Spleen (tissue), 7 donors: ENCODE measurements at regions not wholly inside any gene's neighbourhood (a gene's known extent, or its start where the extent isn't known, plus 50 kb on each side); places are given as distances from the start of the nearest gene placed in this dataset.

Source experiments
- POLR2A ChIP-seq, 3 donors: fragments of 450-650 bp; IDR thresholded peaks; one replicate each; pipeline ENCODE4 v1.5.1; 2017; ENCODE audit warnings: antibody characterized with exemption in 3 of 3, mild to moderate bottlenecking in 1 of 3
- POLR2AphosphoS5 ChIP-seq, 3 donors: sonication (generic); formaldehyde crosslinking; IDR thresholded peaks; one replicate each; pipeline ENCODE4 v1.5.1; 2017; ENCODE audit warnings: antibody characterized with exemption in 3 of 3
- TF ChIP-seq, protein P1 (sequence below), 11 experiments: fragments of 200-600 bp in 7 of 11; fragments of 450-650 bp in 4 of 11; sonication (generic) in 4 of 11; IDR thresholded peaks in 8 of 11; conservative IDR thresholded peaks in 3 of 11; 1 replicate in 7 of 11; 2 replicates in 4 of 11; pipeline versions ENCODE4 v1.4.0 to v1.8.0; 2016 to 2021; ENCODE audit warnings: antibody characterized with exemption in 11 of 11, inconsistent platforms in 4 of 11, mild to moderate bottlenecking in 1 of 11
- donor health status: DM: no; HTN: no; CAD: no; lungs with moderate emphysema.
- donor health status: DM: no; HTN: no; CAD: no.
- donor health status: DM: no; HTN: no; CAD: no.

GRCh38 chr2:12616456-12617156, 100.1 kb upstream of the TRIB2 start:
- TF ChIP-seq, protein P1, sequence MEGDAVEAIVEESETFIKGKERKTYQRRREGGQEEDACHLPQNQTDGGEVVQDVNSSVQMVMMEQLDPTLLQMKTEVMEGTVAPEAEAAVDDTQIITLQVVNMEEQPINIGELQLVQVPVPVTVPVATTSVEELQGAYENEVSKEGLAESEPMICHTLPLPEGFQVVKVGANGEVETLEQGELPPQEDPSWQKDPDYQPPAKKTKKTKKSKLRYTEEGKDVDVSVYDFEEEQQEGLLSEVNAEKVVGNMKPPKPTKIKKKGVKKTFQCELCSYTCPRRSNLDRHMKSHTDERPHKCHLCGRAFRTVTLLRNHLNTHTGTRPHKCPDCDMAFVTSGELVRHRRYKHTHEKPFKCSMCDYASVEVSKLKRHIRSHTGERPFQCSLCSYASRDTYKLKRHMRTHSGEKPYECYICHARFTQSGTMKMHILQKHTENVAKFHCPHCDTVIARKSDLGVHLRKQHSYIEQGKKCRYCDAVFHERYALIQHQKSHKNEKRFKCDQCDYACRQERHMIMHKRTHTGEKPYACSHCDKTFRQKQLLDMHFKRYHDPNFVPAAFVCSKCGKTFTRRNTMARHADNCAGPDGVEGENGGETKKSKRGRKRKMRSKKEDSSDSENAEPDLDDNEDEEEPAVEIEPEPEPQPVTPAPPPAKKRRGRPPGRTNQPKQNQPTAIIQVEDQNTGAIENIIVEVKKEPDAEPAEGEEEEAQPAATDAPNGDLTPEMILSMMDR (IDR thresholded peaks at IDR 0.05 in 8 of 11, conservative IDR thresholded peaks at IDR 0.05 in 3 of 11): no peak
- TF ChIP-seq POLR2AphosphoS5 (IDR thresholded peaks at IDR 0.05): no peak
- TF ChIP-seq POLR2A (IDR thresholded peaks at IDR 0.05): no peak
